HT1080 (cell line): ENCODE measurements at regions not wholly inside any gene's neighbourhood (a gene's known extent, or its start where the extent isn't known, plus 50 kb on each side); places are given as distances from the start of the nearest gene placed in this dataset.
"Not testable (repeated sequence)": the region's sequence is repeated elsewhere in the genome, so short reads cannot be mapped to it uniquely, and the experiment has no call there.

Experiments
- DNase-seq: peaks from one replicate; pipeline ENCODE4 v3.0.0-alpha.2; 2015; ENCODE audit warnings: low read depth

DNA sequence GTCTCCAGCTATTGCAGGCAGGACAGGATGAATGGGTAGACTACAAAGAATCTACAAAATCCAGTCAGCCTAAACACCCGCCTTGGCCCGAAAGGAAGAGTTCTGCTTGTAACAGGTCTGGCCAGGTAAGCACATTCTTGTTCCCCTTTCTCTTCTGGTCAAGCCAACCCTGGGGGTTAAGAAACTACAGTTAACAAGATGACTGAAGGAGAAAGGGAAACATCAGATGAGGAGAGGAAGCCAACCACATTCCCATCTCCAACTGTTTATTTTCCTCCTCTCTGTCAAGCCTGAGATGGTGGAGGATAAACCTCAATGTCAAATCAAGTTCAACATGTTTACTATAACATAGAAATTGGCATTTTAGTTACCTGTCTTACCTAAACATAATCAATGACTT lies 198.9 kb downstream of the IPMK start:
- DNase-seq = no peak

DNA sequence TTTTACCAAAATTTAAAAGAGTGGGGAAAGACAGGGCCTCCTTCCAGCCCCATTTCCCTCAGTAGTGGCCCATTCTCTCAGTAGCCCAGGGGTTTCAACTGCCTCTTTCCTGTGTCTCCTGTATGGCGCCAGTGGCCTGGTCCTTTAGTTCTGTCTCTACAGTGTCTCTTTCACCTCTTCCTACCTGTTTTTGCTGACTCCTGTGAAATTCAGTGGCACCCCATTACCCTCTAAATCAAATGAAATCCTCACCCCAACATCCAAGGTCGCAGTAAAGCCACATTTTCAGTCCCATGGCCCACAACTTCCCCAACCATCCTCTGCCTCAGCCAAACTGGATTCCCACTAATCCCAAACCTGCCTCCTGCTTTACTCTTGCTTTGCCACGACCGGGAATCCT lies 200.7 kb downstream of the IPMK start:
- DNase-seq = no peak

GRCh38 chr10:58066126-58066525 lies 201.6 kb downstream of the IPMK start:
- no peak for DNase-seq

- no peak for DNase-seq
Observed at GRCh38 chr10:58065529-58065815, 202.2 kb downstream of the IPMK start.

- DNase-seq = peak; percentile 63
Observed at GRCh38 chr10:58064714-58065528, 202.8 kb downstream of the IPMK start.

- no peak for DNase-seq
Observed at GRCh38 chr10:58063861-58064480, 203.7 kb downstream of the IPMK start.

- not testable (repeated sequence) for DNase-seq
Observed at GRCh38 chr10:58058683-58059082, 209.0 kb downstream of the IPMK start.

DNA sequence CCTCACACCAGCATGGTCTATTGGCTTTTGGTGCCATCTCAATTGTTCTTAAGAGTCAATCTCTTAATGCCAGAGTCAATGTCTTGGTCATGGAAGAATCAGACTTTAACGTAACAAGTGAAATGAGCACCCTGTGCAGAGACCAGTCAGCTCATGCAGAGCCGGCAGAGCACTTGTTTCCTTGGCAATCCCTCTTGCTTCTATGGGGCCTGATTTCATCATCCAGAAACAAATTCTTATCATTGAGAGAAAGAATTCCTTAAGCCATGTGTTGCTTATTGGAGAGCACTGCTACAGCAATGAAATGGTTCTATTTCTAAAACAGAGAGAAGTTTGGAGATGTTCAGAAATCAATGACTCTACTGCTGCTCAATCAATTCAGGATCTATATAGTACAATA lies 212.8 kb downstream of the IPMK start:
- DNase-seq = no peak

DNA sequence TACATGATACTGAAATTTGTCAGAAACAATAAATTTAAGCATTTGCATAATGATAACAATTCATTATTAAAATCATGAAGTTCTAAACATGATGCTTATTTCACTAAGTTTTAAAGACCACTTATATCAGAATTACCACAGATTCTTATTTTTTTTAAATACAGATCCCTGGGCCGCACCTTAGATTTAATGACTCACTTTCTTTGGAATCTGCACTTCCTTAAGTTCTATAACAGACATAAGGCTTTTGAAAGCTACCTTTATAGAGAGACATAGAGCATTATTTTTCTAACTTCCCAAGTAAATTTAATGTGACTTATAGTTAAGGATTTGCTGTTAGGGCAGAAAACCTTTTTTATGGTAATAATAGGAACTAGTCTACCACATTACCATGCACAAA lies 214.9 kb downstream of the IPMK start:
- peak; percentile 35 for DNase-seq

DNA sequence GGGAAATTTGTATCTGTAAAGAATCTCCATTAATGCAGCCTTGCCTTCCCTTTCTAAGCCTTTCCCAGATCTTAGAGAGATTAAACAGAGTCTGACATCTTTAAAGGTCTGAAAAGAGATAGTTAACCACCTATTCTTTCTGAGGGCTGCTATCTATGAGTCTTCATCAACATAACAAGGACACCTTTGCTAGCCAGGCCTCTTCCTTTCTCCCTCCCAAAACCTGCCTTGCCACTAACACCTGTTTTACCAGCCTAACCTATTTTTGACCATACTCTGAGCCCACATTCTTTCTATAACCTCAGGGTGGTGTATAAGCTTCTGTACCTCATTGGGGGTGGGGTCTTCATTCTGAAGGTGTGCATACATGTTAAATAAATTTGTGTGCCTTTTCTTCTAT lies 217.1 kb downstream of the IPMK start:
- DNase-seq = no peak

- no peak for DNase-seq
Observed at GRCh38 chr10:58048936-58049335, 218.8 kb downstream of the IPMK start.

DNA sequence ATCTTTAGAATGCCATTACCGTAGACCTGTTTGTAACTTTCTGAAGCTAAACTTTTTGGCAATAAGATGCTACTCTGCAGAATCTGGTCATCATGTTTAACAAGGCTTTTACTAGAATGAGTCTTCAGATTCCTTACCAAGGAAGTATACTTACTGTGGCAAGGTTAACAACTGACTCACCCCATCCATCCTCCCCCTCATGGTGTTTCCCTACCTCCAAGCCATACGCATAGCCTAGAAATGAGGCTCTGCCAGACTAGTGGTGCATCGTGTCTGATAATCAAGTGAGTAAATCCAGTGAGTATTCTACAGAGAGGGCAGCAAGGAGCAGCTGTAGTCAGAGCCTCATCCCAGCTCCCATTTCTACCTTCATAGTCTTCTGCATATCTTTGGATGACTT lies 223.6 kb downstream of the IPMK start:
- DNase-seq = peak; percentile 93

- DNase-seq = no peak
Observed at GRCh38 chr10:58041901-58042300, 225.8 kb downstream of the IPMK start.

- peak; percentile 48 for DNase-seq
Observed at GRCh38 chr10:58030208-58030607, 237.5 kb downstream of the IPMK start.

GRCh38 chr10:58028597-58029366 lies 238.9 kb downstream of the IPMK start:
- peak; percentile 90 for DNase-seq

GRCh38 chr10:58027426-58027825 lies 240.3 kb downstream of the IPMK start:
- DNase-seq = peak; percentile 36

DNA sequence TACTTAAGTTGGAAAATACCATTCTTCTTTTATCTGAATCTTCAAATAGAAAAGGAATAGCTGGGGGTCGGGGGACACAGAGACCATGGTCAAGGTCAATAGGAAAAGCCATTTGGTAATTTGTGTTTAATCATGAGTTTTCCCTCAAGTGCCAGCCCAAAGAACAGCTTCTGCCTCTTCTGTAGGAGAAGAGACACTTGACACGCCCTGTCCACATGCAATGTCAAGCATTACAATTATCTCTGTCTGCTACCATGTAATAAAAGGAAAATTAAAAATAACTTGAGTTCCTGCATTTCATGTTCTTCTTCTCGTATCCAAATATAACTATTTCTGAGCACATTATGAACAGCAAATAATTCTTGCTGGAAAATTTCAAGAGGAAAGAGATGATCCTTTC lies 241.7 kb downstream of the IPMK start:
- no peak for DNase-seq

DNA sequence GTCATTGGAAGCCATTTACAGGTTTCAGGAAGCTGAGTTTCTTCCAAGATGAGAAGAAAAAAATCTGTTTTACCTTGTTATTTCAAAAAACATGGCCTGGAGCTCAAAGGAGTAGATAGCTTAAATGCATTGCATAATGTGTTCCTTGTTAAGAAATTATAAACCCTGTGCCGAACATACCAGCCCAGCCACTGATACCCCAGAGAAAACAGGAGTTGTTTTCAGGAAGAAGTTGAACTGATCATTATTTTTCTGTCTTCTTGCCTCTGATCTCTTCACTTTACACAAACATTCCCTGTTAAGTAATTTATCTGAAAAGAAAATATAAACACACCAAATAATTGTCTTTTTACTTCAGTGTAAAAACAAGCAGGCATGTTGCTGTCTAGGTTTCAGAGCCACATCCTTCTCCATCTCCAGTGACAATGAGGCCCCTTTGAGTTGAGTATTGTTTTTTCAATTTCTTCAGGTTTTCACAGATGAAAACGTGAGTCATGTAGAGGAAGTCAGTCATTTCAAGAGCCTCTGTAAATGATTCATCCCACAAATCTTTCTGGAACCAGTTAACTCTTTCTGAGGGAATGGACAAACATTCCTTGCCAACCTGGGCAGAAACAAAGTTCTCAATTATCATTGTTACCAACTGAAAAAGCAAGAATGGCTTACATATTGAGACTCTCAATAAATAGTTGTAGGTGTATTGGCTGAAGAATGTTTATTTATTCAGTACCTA lies 244.2 kb downstream of the IPMK start:
- peak; percentile 96 for DNase-seq

DNA sequence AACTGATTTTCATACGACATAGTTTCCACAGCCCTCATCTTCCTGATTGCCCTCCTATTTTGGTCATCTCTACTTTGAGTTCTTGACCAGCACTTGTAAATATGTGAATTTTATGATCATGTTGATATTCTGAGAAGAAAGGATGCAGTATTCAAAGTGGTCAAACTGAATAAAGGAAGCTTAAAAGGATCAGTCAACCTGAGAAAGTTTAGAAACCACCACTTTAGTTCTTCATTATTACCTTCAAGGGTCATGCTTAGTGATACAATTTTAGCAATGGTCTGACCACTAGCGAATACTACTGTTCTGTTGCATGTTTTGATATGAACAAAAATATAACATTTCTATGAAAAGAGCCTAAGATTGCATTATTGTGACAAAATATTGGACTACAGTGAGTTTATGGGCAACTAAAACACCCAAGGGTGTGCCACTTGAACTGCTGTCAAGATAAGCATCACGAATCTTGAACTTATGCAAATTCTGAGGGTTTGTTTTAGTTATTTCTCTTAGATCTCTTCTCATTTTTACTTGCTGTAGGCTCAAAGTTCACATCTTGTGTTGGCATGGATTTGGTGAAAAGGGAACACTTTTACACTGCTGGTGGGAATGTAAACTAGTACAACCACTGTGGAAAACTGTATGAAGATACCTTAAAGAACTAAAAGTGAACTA lies 247.7 kb downstream of the IPMK start:
- DNase-seq = no peak

DNA sequence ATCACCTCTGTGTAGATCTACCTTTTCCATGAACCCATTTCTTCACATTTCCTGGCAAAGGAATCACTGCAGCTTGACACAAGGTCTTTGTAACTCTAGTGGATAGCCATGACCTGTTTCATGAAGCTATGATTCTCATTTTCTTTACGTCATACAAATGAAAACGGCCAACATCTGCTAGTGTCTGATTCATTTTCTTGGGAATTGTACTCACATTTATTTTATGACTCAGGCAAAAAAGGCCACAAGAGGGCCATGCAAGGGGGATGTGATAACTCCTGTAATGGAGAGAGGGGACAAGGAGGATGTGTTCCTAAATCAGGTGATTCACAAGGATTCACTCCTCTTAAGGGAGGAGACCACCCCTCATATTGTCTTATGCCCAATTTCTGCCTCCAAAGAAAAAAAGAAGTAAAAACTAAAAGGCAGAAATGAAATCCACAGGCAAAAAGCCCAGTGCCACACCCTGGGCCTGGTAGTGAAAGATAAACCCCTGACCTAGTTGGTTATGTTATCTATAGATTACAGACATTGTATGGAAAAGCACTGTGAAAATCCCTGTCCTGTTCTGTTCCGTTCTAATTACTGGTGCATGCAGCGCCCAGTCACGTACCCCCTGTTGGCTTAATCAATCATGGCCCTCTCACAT lies 249.9 kb downstream of the IPMK start:
- peak; percentile 92 for DNase-seq

- DNase-seq = no peak
Observed at GRCh38 chr10:58016614-58017013, 251.1 kb downstream of the IPMK start.
